HFFc6 (cell line): ENCODE measurements at regions not wholly inside any gene's neighbourhood (a gene's known extent, or its start where the extent isn't known, plus 50 kb on each side); places are given as distances from the start of the nearest gene placed in this dataset.
A peak's percentile ranks its signal among the peaks of the same experiment; 100 is the strongest.

Experiments used
- DNase-seq: peaks from one replicate; pipeline ENCODE4 v3.0.0-alpha.2; 2018
- H3K27ac Mint-ChIP-seq: 2 replicates; pipeline ENCODE4 v1.8.0; 2020; ENCODE audit warnings: mild to moderate bottlenecking, mixed read lengths
- H3K27me3 Mint-ChIP-seq: 2 replicates; pipeline ENCODE4 v1.8.0; 2021; ENCODE audit warnings: mild to moderate bottlenecking, moderate library complexity, mixed read lengths; ENCODE audit not compliant: insufficient read depth
- H3K36me3 Mint-ChIP-seq: 2 replicates; pipeline ENCODE4 v1.8.0; 2021; ENCODE audit warnings: low read depth, mixed read lengths
- H3K4me1 Mint-ChIP-seq: 2 replicates; pipeline ENCODE4 v1.8.0; 2020; ENCODE audit warnings: low read depth, mixed read lengths
- H3K4me3 Mint-ChIP-seq: 2 replicates; pipeline ENCODE4 v1.8.0; 2020; ENCODE audit warnings: mild to moderate bottlenecking, moderate library complexity, mixed read lengths
- H3K9me3 Mint-ChIP-seq: 2 replicates; pipeline ENCODE4 v1.8.0; 2020; ENCODE audit warnings: mild to moderate bottlenecking, mixed read lengths
- TF ChIP-seq, protein P1 (sequence below): fragments of 200-600 bp; sonication (generic); IDR thresholded peaks from 2 replicates; pipeline ENCODE4 v1.5.0; 2021; ENCODE audit warnings: antibody characterized with exemption, mild to moderate bottlenecking

GRCh38 chr6:146904596-146904995, 299.6 kb upstream of the STXBP5 start:
- DNase-seq, result no peak

GRCh38 chr6:146905181-146905704, 299.0 kb upstream of the STXBP5 start:
- H3K27me3 Mint-ChIP-seq, result no peaks in the 10 kb centered on the region; the same call in 1 of the 2 replicates
- peak; percentile 85 for DNase-seq
- H3K27ac Mint-ChIP-seq, result peak overlapping the region; percentile 31
- H3K9me3 Mint-ChIP-seq, result no peaks in the 10 kb centered on the region
- H3K4me3 Mint-ChIP-seq, result peak overlapping the region; percentile 24; the same call in 1 of the 2 replicates
- TF ChIP-seq, protein P1, sequence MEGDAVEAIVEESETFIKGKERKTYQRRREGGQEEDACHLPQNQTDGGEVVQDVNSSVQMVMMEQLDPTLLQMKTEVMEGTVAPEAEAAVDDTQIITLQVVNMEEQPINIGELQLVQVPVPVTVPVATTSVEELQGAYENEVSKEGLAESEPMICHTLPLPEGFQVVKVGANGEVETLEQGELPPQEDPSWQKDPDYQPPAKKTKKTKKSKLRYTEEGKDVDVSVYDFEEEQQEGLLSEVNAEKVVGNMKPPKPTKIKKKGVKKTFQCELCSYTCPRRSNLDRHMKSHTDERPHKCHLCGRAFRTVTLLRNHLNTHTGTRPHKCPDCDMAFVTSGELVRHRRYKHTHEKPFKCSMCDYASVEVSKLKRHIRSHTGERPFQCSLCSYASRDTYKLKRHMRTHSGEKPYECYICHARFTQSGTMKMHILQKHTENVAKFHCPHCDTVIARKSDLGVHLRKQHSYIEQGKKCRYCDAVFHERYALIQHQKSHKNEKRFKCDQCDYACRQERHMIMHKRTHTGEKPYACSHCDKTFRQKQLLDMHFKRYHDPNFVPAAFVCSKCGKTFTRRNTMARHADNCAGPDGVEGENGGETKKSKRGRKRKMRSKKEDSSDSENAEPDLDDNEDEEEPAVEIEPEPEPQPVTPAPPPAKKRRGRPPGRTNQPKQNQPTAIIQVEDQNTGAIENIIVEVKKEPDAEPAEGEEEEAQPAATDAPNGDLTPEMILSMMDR, result no peak
- H3K36me3 Mint-ChIP-seq, result peaks cover 23% of the 10 kb centered on the region
- H3K4me1 Mint-ChIP-seq, result peaks cover 45% of the 10 kb centered on the region

More at GRCh38 chr6:146904596-146904995, 299.6 kb upstream of the STXBP5 start:
- TF ChIP-seq, protein P1, result no peak
- Mint-ChIP-seq H3K4me1 (peaks cover 42% of the 10 kb centered on the region), H3K36me3 (peaks cover 18% of the 10 kb centered on the region), H3K27ac (no peak overlapping the region; the same call in 1 of the 2 replicates), H3K4me3 (peak overlapping the region; percentile 24; the same call in 1 of the 2 replicates), H3K9me3 (no peaks in the 10 kb centered on the region), H3K27me3 (no peaks in the 10 kb centered on the region; the same call in 1 of the 2 replicates)

GRCh38 chr6:146908786-146909185, 295.4 kb upstream of the STXBP5 start:
- no peaks in the 10 kb centered on the region for H3K9me3 Mint-ChIP-seq
- H3K4me3 Mint-ChIP-seq, result no peak overlapping the region
- H3K4me1 Mint-ChIP-seq, result peaks cover 57% of the 10 kb centered on the region
- no peak for DNase-seq
- no peak overlapping the region for H3K27ac Mint-ChIP-seq
- TF ChIP-seq, protein P1, result no peak
- H3K27me3 Mint-ChIP-seq, result peaks cover under 1% of the 10 kb centered on the region; the same call in 1 of the 2 replicates
- peaks cover 37% of the 10 kb centered on the region for H3K36me3 Mint-ChIP-seq

DNA sequence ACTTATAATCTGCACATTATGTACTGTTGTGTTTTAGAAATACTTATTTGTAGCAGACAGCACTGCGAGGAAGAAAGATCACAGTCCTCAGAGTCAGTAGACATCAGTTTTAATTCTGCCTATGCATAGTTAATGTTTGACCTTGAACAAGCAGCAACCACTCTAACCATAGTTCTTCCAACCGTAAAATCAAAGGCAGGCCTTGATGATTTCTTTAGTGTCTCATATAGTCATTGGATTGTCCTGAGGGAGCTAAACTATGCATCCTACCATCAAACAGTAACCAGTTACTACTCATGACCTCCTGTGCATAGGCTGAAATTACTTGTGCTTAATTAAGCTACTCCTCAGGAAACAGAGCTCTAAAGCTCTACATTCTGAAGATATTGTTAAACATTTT, 294.8 kb upstream of the STXBP5 start:
- Mint-ChIP-seq H3K4me1 (peaks cover 58% of the 10 kb centered on the region), H3K4me3 (no peak overlapping the region), H3K27me3 (peaks cover 2% of the 10 kb centered on the region; the same call in 1 of the 2 replicates), H3K27ac (no peak overlapping the region), H3K36me3 (peaks cover 37% of the 10 kb centered on the region), H3K9me3 (no peaks in the 10 kb centered on the region)
- DNase-seq, result no peak
- TF ChIP-seq, protein P1, result no peak

DNA sequence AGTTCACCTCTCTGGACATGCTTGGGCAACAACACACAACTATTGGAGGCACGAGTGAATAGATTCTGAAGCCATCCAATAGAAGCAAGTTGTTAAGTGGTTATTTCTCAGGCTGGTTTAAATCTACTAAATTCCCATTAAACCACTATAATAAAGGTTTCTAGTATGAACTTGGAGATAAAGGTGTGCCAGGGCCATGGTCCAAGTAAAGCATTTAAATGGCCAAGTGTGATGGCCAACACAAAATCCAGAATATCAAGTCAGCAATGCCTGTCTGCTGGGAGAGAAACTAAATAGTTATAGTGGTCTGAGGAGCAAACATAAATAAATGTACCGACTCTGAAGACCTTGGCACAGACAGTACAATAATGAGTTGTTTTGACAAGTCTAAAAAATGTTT, 294.3 kb upstream of the STXBP5 start:
- Mint-ChIP-seq H3K36me3 (peaks cover 37% of the 10 kb centered on the region), H3K27me3 (peaks cover 2% of the 10 kb centered on the region; the same call in 1 of the 2 replicates), H3K9me3 (no peaks in the 10 kb centered on the region), H3K4me3 (no peak overlapping the region), H3K27ac (no peak overlapping the region), H3K4me1 (peaks cover 58% of the 10 kb centered on the region)
- TF ChIP-seq, protein P1, result no peak
- no peak for DNase-seq
